NCI-H774 (cell line): ENCODE measurements at regions not wholly inside any gene's neighbourhood (a gene's known extent, or its start where the extent isn't known, plus 50 kb on each side); places are given as distances from the start of the nearest gene placed in this dataset.
"Not testable (repeated sequence)": the region's sequence is repeated elsewhere in the genome, so short reads cannot be mapped to it uniquely, and the experiment has no call there.

Source experiments
- DNase-seq: peaks from one replicate; lab custom pipeline; 2025; lab: John Stamatoyannopoulos, UW

DNA sequence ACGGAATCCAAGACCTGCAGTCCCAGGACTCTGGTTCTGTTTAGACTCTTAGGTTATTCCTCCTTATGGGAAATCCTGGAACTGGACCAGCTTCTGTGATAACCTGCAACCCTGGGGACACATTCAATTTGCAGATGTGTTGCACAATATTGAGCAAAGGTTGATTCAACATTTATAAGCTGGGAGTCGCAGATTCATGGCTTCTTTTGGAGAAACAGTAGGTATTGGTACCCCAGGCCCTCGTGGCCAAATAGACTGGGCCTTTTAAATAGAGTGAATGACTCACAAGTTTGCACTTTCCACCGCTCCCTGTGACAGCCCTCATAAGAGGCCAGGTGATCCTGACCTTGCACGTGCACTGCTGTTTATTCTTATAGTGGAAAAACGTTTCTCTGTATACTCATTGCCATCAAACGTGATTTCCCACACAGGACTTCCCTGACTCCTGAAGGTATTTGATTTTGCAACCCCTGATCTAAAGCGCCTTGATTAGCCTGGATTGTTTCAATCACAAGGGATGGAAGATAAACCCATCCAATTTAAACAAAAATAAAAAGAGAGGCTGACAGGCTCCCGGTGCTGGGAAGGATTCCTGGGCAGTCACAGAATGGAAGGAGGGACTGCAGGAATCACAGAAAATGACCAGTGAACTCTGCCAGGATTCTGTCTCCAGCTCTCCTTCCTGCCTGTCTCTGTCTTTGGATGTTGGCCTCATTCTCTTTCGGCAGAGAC lies 98.0 kb downstream of the VCPKMT start:
- DNase-seq, result no peak

DNA sequence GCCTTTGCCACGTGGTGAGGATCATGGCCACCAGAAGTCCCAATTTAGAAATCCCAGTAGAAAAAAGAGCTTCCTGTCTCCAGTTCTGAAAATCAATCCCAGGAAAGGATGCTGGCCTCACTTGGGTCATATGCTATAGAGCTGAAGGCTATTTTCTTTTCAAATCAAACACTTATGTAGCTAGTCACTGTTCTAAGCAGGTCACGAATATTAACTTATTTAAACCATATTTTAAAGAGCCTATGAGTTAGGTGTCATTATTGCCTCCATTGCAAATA lies 97.5 kb downstream of the VCPKMT start:
- DNase-seq, result no peak

DNA sequence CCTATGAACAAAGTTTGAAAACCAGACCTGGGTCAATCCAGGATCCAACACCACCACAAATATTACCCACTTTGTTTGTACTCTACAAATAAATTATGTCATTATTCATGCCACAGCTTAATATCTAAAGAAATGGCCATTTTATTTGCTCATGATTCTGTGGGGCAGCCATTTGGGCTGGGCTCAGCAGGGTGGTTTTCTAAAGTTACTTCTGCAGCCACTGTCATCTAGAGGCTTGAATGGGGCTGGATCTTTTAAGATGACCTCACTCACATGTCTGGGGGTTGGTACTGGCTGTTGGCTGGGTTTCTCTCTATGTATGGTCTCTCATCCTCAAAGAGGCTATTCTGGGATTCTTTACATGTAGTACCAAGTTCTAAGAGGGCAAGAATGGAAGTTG lies 96.2 kb downstream of the VCPKMT start:
- no peak for DNase-seq

DNA sequence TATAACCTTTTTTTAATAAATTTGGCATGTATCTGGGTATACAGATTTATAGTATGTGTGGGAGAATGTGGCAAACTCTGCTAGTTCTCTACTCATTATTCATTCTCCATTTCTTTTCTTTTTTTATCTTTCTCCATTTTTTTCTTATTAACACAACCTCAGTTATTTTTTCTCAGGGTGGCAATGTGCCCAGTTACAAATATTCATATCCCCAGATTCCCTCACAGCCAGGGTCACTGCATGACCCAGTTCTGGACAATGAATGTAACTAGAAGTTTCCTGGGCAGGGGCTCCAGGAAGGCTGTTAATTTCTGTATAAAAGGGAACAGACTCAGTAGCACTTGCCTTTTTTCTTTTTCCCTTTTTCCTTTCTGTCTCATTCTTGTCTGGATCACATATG lies 95.6 kb downstream of the VCPKMT start:
- DNase-seq, result no peak

DNA sequence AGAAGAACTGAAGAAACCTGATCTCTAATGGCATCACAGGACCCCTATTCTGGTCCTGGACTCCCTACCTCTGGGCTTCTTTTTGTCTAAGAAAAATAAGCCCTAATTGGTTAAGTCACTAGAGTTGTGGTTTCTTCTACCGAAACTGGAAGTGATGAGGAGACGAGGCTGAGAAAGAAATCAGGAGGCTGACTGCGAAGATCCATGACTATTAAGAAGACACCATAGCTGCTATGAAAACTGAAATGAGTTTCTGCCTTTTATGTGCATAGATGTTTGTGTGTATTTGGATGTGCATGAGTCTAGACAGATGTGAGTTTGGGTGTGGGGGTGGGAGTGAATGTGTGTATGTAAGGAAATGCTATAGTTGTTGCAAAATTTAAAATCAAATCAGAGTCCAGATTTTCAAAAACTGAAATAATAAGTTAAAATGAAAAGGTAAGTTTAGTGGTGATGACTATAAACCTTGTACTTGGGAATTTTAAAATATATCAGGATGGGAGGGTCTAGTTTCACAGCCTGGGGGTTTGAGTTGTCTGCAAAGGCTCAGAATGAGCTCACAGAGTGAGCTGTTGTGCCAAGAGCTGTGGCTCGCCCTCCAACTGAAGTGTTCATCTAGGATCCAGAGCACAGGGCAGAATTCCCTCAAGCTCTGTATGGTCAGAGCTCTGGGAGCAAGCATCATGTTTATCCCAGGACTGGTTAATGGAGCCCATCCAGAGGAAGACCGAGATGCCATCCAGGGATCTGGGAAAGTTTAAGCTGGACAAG lies 94.9 kb downstream of the VCPKMT start:
- no peak for DNase-seq

DNA sequence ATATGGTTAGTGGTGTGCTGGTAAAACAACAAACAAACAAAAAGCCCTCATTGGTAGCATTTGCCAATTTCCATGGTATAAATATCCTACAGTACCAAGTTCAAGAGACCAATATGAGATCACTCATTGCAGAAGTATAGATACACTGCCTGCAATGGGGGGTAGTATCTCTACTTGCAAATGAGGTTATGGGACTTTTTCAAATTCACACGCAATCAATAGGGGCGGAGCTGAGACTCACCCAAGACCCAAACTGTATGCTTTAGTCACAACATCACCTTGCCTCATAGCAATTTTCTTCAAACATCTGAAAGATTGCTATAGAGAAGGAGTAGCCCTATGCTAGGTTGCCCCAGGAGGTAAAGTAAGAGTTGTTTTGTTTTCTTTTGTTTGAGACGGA lies 93.7 kb downstream of the VCPKMT start:
- DNase-seq, result no peak

DNA sequence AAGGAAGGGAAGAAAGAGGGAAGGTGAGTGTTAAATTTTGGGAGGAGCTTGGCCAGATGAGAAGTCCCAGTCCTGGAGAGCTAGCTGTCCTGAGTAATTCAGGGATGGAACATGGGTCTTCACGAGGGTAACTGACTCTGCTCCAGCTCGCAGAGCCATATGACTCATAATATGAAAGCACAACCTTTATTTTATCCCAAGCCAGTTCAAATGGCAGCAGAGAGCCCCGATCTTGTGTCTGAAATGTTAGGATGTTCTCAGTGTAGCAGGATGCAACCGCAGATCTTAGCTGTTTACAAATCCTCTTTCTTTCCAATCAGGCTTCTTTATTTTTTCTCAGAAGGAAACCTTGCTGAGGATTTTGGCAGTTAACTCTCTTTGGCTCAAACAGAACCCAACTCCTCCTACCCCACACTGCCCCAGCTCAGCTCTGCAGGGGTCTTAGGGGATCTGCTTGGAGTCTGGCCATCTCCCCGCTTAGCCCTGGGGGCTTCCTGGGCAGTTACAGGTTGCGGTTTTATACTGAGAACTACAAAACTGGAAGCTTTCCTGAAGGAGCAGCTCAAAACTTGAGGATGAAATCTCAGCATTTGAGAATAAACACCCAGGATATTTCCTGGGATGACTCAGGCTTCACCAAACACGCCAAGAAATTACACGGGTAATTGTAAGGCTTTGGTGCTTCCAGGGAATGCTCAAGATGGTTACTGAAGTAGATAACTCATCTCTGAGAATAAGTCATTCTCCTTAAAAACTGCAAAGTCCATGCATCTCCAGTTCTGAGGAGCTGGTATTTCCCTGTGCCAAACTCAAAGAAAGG lies 92.5 kb downstream of the VCPKMT start:
- DNase-seq, result no peak

DNA sequence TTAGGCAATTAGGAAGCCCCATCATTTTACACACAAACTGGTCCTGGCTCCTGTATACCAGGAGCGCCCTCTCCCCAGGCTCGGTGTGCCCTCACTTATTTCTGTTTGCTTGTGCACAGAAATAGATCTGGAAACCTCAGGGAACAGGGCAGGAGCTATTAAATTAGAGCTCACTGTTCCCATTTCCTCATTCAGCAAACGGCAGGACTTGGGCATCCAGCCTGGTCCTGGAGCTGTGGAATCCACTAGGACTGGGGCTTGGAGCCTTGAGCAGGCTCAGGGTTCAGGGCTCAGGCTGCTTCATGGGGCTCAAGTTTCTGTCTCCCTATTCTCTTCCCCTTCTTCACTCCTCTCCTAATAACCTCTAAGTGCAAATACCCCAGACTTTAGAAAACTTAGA lies 91.3 kb downstream of the VCPKMT start:
- DNase-seq, result no peak

DNA sequence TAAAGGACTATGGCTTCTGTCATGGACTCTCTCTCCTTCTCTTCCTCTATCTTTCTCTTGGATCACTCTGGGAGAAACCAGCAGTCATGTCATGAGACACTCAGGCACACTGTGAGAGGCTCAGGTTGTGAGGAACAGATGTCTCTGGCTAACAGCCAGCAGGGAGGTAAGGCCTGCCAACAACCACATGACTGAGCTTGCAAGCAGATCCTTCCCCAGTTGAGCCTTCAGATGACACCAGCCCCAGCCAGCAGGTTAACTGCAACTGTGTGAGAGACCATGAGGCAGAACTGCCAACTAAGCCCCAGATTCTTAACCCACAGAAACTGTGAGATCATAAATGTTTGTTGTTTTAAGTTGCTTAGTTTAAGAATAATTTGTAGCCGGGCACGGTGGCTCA lies 90.6 kb downstream of the VCPKMT start:
- DNase-seq, result no peak

DNA sequence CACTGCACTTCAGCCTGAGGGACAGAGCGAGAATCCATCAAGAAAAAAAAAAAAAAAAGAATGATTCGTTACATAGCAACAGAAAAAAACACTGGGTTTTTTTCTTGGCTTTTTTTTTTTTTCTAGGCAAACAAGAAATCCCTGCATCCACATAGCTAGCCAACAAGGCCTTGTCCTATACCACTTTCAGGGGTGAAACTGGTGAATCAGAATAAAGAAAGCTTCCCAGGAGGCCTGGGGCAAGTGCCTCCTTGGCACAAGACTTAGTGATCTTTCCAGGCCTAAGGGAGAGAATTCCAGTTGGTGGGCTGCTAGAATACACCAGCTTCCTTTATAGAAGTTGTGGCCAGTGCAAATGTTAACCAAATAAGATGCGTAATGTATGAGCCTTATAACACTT lies 90.0 kb downstream of the VCPKMT start:
- no peak for DNase-seq

DNA sequence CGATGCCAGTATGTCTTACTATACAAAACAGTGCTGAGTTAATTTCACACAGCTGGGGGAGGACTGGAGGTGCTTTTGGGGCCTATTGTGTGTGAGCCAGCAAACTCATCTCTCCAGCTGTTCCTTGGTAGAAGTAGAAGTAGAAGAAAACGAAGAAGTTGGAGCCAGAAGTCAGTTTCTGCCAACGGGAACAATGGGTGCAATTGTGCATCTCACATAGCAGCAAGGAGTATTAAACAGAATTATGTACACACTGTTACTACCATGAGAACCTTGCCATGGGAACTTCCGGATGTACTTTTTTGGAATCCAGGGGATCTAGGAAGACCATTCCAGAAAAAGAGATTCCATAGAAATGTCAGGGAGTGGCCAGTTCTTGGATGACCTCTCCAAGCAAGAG lies 88.6 kb downstream of the VCPKMT start:
- DNase-seq, result no peak

DNA sequence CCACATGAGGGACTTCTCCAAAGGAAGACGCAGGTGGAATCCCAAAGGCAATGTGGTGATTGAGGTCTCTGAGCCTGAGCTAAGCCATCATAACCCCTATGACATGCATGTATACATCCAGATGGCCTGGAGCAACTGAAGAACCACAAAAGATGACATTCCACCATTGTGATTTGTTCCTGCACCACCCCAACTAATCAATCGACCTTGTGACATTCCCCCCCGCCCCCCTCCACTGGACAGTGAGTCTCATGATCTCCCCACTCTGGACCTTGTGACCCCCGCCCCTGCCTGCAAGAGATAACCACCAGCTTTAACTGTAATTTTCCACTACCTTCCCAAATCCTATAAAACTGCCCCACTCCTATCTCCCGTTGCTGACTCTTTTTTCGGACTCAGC lies 87.9 kb downstream of the VCPKMT start:
- no peak for DNase-seq

DNA sequence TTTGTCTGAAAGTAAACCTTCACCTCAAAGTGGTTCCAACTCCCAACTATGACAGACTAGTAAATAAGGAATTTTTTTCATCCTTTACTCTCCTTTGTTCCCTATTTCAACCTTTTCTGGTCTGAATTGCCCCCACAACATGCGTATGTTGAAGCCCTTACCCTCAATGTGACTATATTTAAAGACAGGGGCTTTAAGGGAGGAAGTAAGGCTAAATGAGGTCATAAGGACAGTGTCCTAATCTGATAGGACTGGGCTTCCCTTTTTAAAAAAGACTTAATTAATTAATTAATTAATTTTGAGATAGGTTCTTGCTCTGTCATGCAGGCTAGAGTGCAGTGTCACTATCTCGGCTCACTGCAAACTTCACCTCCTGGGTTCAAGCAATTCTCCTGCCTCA lies 86.3 kb downstream of the VCPKMT start:
- DNase-seq, result no peak

DNA sequence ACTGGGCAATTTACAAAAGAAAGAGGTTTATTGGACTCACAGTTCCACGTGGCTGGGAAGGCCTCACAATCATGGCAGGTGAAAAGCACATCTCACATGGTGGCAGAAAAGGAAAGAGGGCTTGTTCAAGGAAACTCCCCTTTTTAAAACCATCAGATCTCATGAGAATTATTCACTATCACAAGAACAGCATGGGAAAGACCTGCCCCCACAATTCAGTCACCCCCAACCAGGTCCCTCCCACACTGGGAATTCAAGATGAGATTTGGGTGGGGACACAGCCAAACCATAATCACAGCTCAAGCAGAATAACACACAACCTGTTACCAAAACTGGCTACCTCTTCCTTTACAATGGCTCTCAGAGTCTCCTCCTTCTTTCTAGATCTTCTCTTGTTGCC lies 85.5 kb downstream of the VCPKMT start:
- not testable (repeated sequence) for DNase-seq

DNA sequence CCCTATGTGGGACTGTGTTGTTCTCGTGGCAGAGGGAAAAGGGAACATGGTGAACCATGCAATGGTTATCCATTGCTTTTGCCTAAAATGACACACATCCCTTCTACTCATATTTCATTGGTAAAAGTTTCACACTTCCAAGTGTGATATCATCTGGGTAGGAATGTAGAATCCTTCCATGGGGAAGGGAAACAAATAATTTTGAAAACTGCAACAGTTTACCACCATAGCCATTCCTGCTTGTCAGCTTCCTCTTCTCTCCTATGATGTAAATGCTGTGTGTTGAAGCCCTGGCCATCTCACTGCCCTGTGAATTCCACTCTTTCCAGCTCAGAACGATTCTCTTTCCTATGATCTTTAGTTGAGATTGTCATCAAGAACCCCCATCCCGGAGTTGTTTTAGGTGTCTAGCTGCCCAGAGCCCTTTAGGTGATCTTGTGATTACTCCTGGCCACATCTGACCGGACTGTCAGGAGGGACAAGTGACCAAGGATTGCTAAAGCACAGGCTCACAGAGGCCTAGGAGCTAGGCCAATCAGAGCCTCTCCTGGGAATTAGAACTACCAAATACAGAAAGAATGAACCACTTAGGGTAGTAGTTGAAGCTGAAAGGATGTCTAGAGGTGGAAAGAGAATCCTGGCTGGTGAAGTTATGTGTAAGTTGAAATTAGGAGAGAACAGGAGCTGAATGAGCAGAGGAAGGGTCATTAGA lies 84.6 kb downstream of the VCPKMT start:
- DNase-seq, result no peak

DNA sequence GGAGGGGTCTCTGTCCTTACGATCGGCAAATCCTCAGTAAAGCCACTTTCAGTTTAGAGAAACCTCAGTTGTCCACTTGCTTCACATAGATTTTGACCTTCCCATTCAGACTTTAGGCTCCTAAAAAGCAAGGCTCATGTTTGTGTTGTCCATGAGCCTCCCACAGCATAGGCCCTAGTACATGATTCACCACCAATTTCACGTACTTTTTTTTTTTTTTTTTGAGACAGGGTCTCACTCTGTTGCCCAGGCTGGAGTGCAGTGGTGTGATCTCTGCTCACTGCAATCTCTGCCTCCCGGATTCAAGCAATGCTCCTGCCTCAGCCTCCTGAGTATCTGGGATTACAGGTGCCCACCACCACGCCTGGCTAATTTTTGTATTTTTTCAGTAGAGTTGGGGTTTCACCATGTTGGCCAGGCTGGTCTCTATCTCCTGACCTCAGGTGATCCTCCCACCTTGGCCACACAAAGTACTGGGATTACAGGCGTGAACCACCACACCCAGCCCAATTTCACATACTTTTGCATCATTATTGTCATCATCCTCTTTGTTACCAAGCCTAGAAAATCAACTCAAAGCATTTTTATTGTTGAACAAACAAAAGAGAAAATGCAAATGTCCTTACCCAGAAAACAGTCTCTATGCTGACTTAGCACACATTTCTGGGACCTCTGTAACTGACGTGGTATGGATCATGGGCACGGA lies 83.8 kb downstream of the VCPKMT start:
- DNase-seq, result not testable (repeated sequence)

DNA sequence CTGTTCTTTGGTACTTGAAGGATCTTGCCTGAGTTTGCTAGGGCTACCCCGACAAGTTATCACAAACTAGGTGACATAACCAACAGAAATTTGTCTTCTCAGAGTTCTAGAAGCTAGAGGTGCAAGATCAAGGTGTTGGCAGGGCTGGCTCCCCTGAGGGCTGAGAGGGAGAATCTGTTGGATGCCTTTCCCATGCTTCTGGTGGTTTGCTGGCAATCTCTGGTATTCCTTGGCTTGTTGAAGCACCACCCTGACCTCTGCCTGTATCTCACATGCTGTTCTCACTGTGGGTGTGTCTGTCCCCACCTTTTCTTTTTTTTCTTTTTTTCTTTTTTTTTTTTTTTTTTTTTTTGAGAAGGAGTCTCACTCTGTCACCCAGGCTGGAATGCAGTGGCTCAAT lies 81.2 kb downstream of the VCPKMT start:
- DNase-seq, result no peak

DNA sequence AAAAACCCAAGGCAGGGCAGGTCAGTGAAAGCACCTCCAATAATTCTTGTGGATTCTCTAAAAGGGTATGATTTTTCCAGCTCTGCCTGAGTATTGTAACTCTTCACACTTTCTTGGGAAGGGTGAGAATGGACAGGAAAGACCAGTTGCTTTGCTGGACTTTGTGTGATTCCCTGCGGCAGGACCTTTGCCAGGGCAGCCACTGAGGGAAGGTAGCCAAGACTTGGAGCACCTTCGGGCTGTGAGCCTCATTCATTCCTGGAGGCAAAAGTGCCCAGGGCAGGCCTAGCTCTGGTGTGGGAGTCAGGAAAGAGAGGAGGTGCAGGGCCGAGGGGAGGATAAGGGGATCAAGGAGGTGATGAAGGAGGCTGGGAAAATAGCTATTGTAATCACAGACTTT lies 80.2 kb downstream of the VCPKMT start:
- DNase-seq, result no peak

DNA sequence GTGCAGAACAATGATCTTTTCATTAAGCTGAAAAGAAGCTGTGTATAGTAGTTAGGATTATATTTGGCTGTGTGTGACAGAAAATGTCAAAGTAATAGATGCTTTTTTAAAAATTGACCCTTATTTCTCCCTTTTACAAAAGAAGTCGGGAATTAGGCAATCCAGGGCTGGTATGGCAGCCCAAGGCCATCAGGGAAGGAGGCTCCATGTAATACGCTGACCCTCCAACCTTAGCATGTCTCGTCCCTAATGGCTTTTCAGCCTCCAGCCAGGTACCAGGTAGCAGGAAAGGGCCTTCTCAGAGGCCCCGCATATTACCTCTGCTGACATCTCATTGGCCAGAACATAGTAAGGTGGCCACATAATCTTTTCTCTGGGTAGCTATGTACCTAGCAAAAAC lies 79.7 kb downstream of the VCPKMT start:
- no peak for DNase-seq

DNA sequence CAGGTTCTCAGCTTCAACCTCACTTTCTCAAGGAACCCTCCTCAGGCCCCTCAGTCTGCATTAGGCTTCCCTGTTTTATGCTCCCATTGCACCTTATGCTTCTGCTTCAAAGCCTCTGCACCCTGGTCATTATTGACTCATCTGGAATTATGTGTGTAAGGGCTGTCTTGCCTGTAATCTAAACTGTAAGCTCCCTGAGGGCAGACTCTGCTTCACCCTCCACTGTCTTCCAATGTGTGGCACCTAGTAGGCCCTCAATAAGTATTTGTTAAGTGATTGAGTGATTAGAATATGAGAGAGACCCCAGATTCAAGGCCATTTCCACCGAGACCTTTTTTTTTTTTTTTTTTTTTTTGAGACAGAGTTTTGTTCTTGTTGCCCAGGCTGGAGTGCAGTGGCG lies 79.1 kb downstream of the VCPKMT start:
- no peak for DNase-seq

DNA sequence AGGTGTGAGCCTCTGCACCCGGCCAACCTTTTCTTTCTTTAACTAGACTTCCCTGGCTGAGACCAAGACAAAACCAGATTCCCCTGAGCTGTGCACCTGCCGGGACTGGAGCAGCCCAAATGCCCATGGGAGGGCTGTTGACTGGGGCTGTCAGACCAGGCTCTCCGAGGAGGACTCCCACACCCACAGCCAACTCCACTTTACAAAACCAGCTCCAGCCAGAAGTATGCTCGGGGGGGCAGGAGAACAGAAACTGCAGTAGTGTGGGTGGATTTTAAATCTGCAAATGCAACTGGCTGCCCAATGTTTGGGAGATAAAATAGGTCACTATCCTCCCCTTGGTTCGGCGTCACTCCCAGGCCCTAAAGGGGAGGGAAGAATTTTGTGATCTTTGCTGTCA lies 78.5 kb downstream of the VCPKMT start:
- DNase-seq, result no peak
